Non-pigmented ciliary epithelial cell (primary cell): ENCODE measurements at regions not wholly inside any gene's neighbourhood (a gene's known extent, or its start where the extent isn't known, plus 50 kb on each side); places are given as distances from the start of the nearest gene placed in this dataset.
"Not testable (repeated sequence)": the region's sequence is repeated elsewhere in the genome, so short reads cannot be mapped to it uniquely, and the experiment has no call there.

Source experiments
- DNase-seq: peaks from one replicate; pipeline ENCODE4 v3.0.0-alpha.2; 2010; ENCODE audit warnings: low read depth

DNA sequence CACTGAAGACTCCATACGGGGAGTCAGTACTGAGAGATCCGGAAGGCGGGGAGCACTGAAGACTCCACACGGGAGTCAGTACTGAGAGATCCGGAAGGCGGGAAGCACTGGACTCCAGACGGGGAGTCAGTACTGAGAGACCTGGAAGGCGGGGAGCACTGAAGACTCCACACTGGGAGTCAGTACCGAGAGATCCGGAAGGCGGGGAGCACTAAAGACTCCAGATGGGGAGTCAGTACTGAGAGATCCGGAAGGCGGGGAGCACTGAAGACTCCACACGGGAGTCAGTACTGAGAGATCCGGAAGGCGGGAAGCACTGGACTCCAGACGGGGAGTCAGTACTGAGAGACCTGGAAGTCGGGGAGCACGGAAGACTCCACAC is 77.2 kb downstream of the DLL1 start:
- DNase-seq, result not testable (repeated sequence)

DNA sequence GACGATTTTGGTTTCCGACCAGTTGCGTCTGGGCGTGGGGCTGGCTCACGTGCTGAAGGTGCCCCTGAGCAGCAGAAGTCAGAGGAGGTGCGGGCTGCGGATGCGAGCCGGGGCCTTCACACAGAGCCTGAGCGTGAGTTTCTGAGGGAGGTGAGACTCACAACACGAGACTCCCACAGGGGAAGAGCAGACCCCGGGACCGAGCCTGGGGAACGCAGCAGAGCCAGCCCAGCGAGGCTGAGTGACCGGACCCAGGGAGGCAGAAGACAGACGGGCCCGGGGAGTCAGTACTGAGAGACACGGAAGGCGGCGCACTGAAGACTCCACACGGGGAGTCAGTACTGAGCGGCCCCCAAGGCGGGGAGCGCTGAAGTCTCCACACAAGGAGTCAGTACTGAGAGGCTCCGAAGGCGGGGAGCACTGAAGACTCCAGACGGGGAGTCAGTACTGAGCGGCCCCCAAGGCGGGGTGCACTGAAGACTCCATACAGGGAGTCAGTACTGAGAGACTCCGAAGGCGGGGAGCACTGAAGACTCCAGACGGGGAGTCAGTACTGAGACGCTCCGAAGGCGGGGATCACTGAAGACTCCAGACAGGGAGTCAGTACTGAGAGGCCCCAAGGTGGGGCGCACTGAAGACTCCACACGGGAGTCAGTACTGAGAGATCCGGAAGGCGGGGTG is 77.8 kb downstream of the DLL1 start:
- no peak for DNase-seq

DNA sequence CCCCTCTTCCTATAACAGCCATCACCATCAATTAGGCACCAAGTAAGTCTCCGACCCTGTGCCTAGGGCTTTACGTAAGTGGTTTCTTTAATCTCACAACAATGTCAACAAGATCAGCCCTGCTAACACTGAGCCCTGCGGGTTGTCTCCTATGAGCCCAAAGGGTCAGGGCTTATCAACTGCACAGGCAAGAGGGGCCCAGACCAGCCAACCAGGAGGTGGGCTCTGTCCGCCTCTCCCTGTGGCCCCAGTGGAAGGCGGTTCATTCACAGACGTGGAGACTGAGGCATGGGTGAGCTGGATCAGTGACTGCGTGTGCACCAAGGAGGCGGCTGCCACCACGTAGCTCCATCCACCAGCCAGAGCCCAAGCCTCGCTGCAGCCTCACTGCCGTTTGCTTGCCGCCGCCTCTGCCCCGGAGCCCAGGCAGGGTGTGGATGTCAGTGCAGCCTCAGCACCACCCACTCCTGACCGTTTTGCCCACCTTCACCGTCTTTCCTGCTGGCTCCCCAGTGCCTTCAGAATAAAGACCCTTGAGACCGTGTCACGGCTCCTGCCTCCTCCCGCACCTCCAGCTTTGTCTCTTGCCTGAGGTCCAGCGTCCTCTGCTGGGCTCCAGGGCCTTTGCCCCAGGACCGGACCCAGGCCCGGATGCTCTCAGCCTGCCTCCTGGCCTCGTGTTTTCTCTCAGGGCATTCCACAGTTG is 78.7 kb downstream of the DLL1 start:
- no peak for DNase-seq

DNA sequence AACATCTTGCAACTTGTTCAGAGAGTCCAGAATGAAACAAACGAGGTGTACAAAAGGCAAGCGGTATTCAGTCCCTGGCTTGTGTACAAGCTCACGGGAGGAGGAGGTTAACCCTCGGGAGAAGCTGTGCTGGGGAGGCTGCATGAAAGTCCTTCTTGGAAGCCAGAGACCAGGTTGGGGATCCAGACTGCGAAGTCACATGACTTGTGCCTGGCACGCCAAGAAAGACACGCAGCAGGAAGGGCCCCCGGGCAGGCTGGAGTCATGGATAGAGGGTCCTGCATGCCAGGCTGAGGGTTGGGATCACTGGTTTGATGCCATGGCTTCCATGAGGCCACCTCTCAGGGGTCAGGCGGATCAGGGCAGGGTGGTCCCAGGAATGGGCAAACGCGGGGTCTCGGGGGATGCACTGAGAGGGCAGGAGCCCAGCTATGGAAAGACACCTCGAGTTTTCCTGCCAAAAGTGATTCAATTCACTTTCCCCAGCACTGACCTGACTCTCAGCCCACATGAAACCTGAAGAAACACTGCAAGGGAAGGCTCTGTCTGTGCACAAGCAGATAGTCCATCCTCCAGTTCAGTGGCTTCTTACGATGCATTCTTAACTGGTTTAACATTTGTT is 79.4 kb downstream of the DLL1 start:
- no peak for DNase-seq

DNA sequence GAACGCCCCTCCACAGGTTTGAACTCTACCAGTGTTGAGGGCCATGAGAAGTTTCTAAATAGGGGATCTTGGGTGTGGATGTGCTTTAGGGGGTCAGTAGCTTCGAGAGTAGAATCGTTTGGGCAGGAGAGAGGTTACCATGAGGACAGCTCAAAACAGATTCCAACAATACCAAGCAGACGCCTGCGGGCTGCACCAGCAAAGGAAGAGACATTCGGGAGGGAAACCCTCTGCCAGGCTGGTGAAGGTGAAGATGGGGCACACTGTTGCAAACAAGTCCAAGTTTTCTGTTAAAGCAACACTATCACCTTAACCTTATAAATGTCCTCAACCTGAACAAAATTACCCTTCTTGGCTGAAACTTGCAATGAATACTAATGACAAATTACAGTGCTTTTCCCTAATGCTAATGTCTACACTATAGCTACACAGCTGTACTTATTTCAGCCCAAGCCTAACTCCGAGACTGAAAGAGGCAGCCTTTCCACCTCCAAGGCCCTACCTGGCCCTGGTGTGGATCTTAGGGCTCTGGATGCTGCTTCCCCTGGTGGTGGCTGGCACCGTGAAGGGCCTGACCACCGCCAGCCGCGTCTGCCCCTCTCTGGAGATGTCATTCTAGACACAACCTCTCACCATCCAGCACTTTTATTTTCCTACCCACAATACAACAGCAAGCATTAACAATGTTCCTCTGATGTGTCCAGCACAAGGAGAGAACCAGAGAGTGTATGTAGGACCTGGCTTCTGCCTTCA is 80.1 kb downstream of the DLL1 start:
- no peak for DNase-seq

DNA sequence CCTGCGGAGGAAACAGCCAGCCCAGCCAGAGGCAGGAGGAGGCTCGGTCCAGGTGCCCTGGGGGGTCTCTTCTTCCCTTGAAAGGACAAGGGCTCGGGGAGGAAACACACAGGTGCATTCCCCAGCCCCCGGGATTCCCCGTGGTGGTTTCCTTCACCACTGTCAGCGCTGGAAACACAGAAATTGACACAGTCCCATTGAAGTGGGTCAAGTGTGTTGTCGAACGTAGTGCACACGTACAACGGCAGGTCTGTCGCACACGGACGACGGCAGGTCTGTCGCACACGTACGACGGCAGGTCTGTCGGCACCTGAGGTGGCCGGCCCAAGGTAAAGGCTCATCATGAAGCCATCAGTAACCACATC is 80.9 kb downstream of the DLL1 start:
- DNase-seq, result no peak

DNA sequence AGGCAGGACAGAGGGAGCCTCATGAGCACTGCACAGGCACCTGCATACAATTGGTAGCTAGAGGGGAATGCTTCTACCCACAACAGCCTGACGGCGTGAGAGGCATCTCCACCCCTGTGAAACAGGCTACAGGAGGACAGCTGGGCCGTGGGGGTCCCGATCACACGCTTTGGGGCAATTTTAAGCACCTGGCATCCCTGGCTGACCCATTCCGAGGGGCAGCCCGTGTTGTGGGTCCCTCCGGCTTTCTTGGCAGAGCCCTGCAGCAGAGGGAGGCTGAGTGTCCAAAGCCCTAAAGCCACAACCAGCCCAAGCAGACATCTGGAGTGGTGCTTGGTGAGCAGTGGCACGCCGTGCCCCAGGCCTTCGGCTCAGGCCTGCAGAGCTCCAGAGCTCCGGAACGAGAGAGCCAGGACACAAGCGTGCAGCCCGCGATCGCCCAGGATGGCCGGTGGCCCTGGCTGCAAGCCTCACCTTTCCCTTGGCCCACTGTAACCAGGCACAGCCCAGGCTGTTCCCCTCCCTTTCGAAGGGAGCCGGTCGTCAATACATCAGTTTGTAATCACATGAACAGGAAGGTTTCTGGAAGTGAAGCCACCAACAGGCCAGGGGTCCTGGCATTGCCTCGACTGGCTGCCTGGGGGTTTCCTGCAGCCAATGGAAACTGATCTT is 81.4 kb downstream of the DLL1 start:
- no peak for DNase-seq

DNA sequence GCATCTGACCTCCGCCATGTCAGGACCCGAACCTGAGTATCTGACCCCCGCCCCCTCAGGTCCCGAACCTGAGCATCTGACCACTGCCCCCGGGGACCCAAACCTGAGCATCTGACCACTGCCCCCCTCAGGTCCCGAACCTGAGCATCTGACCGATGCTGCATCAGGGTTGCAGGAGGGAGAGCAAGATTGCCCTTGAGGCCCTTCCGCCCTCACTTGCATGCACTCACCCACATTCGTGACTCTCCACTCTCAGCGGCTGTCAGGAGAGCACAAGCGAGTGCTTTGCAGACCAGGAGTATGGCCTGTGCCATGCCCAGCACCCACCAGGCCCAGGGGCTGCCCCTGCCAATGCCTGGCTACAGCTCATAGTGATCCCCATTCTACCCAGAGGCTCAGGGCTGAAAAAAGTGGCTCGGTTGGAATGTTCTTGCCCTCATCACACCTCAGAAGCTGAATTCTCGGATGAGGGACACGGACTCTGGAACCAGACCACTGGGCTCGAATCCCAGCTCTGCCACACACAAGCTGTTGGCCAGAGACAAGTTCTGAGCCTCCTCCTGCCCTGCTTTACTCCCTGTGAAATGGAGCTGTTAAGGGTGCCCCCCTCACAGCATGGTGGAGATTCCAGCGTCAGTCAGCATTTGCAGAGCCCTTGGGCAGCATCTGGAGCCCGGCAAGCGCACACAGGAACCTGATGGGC is 82.1 kb downstream of the DLL1 start:
- DNase-seq, result no peak

DNA sequence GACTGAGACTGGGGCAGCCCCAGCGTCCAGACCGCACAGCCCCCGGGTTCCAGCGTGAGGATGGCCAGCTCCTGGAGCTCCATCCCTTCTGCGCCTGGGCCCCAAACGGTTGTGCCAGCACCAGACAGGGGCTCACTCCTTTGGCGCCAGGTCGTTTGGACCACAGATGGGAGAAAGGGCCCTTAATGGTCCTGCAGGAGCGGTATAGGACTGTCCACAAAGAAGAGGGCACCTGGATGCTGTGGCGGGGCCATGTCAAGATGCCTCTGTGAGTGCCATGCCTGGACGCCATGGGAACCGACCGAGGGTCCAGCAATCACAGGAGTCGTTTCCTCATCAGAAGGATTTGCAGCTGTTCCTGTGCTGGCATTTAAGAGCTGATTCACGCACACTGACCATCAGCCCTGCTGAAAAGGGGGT is 82.7 kb downstream of the DLL1 start:
- DNase-seq, result no peak

DNA sequence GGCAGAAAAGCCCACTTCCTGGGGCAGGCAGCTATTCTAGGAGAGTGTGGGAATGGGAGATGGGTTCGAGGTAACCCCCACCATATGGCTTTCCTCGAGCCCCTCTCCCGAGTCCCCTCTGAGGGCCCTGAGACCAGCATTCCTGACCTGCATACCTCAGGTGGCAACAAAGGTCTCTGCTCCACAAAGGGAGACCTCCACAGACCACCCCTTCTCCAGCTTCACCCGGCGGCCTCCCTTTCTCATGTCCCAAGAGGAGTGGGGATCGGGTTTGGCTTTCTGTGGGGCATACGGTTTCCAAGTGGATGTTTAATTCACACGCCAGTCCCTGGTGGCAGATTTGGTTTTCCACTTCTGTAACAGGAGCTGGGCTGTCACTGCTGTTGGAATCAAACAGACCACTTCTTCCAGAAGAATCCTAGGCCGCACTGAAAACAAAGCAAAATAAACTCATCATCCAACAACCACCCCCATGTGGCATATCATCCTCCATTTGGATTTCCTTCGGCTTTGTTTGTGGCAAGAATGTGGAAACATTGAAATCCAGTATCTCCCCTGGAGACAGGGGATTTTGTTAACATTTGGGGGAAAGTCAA is 83.2 kb downstream of the DLL1 start:
- no peak for DNase-seq

DNA sequence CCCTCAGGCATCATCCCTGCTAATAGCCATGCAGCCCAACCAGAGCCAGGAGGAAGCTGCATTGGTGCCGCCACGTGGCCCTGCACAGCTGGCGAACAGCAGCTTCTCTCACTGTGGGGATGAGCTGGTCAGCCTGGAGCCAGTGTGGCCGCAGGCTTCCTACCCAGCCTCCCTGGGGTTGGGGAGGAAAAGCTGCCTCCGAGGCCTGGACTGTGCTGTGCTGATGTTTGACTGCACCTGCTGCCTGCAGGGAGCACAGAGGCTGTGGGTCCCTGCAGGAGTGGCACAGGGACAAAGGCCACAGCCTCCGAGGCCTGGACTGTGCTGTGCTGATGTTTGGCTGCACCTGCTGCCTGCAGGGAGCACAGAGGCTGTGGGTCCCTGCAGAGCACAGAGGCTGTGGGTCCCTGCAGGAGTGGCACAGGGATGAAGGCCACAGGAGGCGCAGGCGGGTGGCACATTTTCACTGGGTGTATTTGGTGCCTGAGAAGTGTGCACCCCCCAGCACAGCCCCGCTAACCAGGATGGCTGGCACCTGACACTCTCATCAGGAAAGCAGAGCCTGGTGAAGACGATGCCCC is 83.9 kb downstream of the DLL1 start:
- DNase-seq, result no peak

DNA sequence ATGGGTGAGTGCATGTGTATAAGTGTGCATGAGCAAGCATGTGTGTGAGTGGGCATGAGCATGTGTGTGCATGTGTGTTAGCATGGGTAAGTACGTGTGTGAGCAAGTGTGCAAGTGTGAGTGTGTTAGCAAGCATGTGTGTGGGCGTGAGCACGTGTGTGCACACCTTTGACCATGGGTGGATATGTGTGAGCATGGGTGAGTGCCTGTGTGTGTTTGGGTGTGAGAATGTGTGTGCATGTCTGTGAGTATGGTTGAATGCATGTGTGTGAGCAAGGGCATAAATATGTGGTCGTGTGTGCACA is 84.6 kb downstream of the DLL1 start:
- no peak for DNase-seq

DNA sequence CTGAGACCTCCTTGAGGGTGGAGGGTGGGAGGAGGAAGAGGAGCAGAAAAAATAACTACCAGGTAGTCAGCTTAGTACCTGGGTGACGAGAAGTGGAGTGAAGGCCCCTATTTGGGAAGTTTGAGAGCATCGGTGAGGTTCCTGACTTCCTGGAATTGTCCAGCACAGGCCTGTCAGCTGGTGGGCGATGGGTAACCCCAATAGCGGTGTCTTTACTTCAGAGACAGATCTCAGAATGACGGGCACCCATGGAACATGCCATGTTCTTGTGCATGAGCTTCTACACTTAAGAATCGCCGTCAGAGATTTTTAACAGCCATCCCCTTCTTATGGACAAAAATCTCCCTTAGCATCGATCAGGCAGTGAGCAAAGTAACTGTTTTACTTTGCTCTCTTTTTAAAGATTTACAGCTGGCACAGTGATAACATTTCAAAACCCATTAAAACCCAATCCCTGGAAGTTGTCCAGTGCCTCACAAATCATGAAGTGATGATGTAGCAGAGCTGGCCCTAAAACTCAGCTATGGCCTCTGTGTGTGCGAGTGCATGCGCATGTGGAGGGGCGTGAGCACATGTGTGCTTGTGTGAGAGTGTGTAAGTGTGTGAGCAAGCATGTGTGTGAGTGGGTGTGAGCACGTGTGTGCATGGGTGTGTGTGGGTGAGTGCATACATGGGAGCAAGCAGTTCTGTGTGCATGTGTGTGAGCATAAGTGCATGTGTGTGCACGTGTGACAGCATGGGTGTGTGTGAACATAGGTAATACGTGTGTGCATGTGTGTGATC is 85.2 kb downstream of the DLL1 start:
- no peak for DNase-seq

DNA sequence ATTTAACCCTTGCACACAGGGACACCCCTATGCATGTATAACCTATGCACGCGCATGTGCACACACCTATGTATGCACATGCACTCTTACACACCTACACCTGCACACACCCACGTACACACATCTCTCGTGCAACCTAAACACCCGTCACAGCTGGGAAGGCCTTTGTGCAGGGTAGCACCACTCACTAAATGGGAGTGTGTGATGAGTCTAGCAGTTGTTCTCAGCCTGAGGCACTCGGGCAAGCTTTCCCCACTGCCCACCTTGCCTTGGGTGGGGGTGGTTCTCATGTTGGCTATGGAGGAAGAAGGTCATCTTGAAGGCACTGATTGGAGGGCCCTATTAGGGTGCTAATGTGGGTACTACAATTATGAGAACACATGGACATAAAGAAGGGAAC is 85.8 kb downstream of the DLL1 start:
- no peak for DNase-seq

DNA sequence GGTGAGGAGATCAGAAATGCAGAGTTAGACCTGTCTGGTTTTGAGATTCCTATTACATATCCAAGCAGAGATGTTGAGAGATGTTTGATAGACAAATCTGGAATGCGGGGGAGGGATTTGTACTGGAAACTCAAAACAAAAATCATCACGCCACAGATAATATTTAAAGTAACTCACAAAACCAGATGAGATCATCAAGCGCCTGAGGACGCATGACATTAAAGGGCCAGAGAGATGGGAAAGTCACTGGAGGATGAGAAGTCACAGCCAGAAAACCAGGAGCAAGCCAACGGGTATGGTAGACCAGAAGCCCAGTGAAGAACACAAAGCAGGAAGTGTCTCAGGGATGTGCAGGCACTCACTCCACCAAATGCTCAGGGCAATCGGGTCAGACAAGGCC is 87.7 kb downstream of the DLL1 start:
- no peak for DNase-seq

DNA sequence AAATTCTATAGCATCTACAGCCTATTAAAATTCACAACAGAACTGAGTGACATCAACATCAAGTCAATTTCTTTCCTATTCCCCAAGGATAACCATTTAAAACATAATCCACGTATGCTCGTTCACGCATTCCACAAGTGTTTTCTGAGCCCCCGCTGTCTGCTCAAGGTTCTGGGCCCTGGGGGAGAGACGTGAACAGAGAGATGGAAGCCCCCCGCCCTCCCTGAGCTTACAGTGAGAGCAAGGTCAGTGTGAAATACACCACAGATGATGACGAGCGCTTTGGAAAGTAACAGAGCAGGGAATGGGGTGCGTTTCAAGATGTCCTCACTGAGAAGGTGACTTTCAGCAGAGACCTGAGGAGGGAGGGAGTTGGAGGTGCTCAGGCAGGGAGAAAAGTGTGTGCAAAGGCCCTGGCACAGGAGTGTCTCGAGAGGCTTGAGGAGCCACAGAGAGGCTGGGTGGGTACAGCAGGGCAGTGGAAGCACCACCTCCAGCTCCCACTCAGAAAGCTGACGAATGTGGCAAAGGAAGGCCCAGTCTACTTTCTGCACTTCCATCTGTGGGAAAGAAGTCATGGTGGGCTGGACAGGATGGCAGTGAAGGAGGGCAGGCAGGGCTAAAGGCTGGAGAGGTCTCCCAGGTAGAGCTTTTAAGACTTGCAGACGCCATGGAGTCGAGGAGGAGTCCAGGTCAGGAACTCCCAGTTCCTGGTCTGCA is 88.3 kb downstream of the DLL1 start:
- no peak for DNase-seq

DNA sequence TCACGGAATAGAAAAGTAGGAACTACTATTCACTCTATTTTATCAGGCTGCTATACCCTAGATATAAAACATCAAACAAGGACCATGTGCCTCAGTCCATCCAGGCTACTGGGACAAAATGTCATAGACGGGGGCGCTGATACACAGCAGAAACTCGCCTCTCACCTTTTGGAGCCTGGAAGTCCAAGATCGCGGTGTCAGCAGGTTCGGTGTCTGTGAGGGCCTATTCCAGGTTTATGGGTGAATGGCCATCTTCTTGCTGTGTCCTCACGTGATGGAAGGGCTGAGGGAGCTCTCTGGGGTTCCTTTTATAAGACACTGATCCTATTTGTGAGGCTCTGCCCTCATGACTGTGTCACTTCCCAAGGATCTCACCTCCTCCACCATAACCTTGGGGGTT is 89.5 kb downstream of the DLL1 start:
- no peak for DNase-seq

DNA sequence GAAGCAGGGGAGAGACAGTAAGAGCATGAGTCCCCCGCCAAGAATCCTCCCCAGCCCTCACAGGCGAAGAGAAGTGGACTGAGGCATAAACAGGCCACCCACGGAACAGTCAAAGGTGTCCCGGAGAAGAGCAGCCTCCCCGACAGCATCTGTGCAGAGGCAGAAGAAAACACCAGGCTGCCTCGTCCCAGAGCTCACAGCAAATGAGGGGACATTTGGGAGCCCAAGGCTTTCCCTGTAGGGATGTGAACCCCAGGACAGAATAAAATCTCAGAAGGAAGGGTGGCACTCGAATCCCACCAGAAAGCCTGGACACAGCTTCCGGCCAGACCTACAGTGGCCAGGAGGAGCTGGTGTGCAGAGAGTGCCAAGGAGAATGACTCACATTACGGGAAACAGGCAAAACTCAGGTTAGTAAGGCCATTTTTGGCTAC is 90.4 kb downstream of the DLL1 start:
- no peak for DNase-seq

DNA sequence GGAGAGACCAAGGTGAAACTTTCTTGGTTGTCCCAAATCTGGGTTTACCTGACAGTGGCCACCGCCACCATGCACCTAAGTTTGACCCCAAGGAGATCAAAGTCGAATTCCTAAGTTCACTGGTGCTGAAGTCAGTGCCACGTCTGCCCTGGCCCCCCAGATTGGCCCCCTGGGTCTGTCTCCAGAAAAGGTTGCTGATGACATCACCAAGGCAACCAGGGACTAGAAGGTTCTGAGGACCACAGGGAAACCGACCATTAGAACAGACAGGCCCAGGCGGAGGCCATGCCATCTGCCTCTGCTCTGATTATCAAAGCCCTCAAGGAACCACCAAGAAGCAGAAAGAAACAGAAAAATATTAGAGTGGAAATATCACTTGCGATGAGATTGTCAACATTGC is 91.2 kb downstream of the DLL1 start:
- DNase-seq, result no peak

DNA sequence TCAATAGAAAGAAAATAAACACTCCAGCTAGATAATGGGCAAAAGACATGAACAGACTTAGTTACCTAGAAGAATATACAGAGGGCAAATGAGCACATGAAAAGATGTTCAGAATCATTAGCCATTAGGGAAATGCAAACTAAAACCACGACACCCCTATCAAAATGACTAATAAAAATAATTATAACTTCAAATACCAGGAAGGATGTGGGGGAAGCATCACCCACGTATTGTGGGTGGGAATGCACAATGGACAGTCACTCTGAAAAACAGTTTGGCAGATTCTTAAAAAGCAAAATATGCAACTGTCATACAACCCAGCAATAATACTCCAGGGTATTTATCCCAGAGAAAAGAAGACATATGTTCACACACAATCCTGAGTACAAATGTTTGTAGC is 92.6 kb downstream of the DLL1 start:
- no peak for DNase-seq
